ENCODE measurements at regions not wholly inside any gene's neighbourhood (a gene's known extent, or its start where the extent isn't known, plus 50 kb on each side); places are given as distances from the start of the nearest gene placed in this dataset.

- DNase-seq (ENCODE audit: low read depth in 4 of 4, low spot score in 3 of 4): no peak
These were observed 600.9 kb downstream of the CCDC171 start for GRCh38 chr9:16153741-16154140.

GRCh38 chr9:16154521-16155078, 601.8 kb downstream of the CCDC171 start:
- DNase-seq (ENCODE audit: low read depth in 4 of 4, low spot score in 3 of 4): peak in 1 of 4 donors; percentile 36

- no peak for DNase-seq (ENCODE audit: low read depth in 4 of 4, low spot score in 3 of 4)
These were observed 603.0 kb downstream of the CCDC171 start for GRCh38 chr9:16155878-16156277.

- DNase-seq (ENCODE audit: low read depth in 4 of 4, low spot score in 3 of 4): no peak
These were observed 604.4 kb downstream of the CCDC171 start for GRCh38 chr9:16157216-16157615.

GRCh38 chr9:16157651-16158050, 604.8 kb downstream of the CCDC171 start:
- no peak for DNase-seq (ENCODE audit: low read depth in 4 of 4, low spot score in 3 of 4)

- DNase-seq (ENCODE audit: low read depth in 4 of 4, low spot score in 3 of 4): no peak
These were observed 605.2 kb downstream of the CCDC171 start for GRCh38 chr9:16158093-16158492.

GRCh38 chr9:16161483-16161882, 608.6 kb downstream of the CCDC171 start:
- DNase-seq (ENCODE audit: low read depth in 4 of 4, low spot score in 3 of 4): no peak

GRCh38 chr9:16170119-16170518, 617.3 kb downstream of the CCDC171 start:
- DNase-seq (ENCODE audit: low read depth in 4 of 4, low spot score in 3 of 4): no peak

- DNase-seq (ENCODE audit: low read depth in 4 of 4, low spot score in 3 of 4): no peak
These were observed 619.1 kb downstream of the CCDC171 start for GRCh38 chr9:16171911-16172310.

GRCh38 chr9:16172796-16173195, 620.0 kb downstream of the CCDC171 start:
- DNase-seq (ENCODE audit: low read depth in 4 of 4, low spot score in 3 of 4): no peak

GRCh38 chr9:16174915-16175314, 622.1 kb downstream of the CCDC171 start:
- no peak for DNase-seq (ENCODE audit: low read depth in 4 of 4, low spot score in 3 of 4)

- DNase-seq (ENCODE audit: low read depth in 4 of 4, low spot score in 3 of 4): no peak
These were observed 622.6 kb downstream of the CCDC171 start for GRCh38 chr9:16175461-16175860.

- DNase-seq (ENCODE audit: low read depth in 4 of 4, low spot score in 3 of 4): no peak
These were observed 625.5 kb downstream of the CCDC171 start for GRCh38 chr9:16178294-16178693.

GRCh38 chr9:16179566-16179965, 626.7 kb downstream of the CCDC171 start:
- DNase-seq (ENCODE audit: low read depth in 4 of 4, low spot score in 3 of 4): no peak

- DNase-seq (ENCODE audit: low read depth in 4 of 4, low spot score in 3 of 4): no peak
These were observed 627.2 kb downstream of the CCDC171 start for GRCh38 chr9:16180091-16180490.

GRCh38 chr9:16180546-16180945, 627.7 kb downstream of the CCDC171 start:
- DNase-seq (ENCODE audit: low read depth in 4 of 4, low spot score in 3 of 4): no peak

- DNase-seq (ENCODE audit: low read depth in 4 of 4, low spot score in 3 of 4): no peak
These were observed 628.7 kb downstream of the CCDC171 start for GRCh38 chr9:16181539-16181938.

GRCh38 chr9:16182784-16183183, 629.9 kb downstream of the CCDC171 start:
- no peak for DNase-seq (ENCODE audit: low read depth in 4 of 4, low spot score in 3 of 4)

- DNase-seq (ENCODE audit: low read depth in 4 of 4, low spot score in 3 of 4): no peak
These were observed 632.3 kb downstream of the CCDC171 start for GRCh38 chr9:16184964-16185646.

GRCh38 chr9:16191191-16191590, 638.3 kb downstream of the CCDC171 start:
- no peak for DNase-seq (ENCODE audit: low read depth in 4 of 4, low spot score in 3 of 4)

- DNase-seq (ENCODE audit: low read depth in 4 of 4, low spot score in 3 of 4): peak in 2 of 4 donors; percentile 43 to 73
These were observed 639.0 kb downstream of the CCDC171 start for GRCh38 chr9:16191691-16192402.
